Ovary (tissue), 7 donors: ENCODE measurements at regions not wholly inside any gene's neighbourhood (a gene's known extent, or its start where the extent isn't known, plus 50 kb on each side); places are given as distances from the start of the nearest gene placed in this dataset.
"Not testable (repeated sequence)": the region's sequence is repeated elsewhere in the genome, so short reads cannot be mapped to it uniquely, and the experiment has no call there.

Experiments used
- DNase-seq, 5 donors: peaks; one replicate each; pipeline ENCODE4 v3.0.0-alpha.2; 2019 to 2020
- H3K27ac ChIP-seq, 2 donors: fragments of 200-600 bp; one replicate each; pipeline versions ENCODE4 v1.5.1 to v1.8.0; 2019 to 2022
- H3K27me3 ChIP-seq: fragments of 200-600 bp; one replicate; pipeline ENCODE4 v1.8.0; 2022
- H3K36me3 ChIP-seq: fragments of 200-600 bp; sonication (generic); one replicate; pipeline ENCODE4 v1.5.1; 2019
- H3K4me1 ChIP-seq: one replicate; pipeline ENCODE4 v1.8.1; 2013; ENCODE audit warnings: mild to moderate bottlenecking, moderate library complexity; ENCODE audit not compliant: insufficient read depth
- H3K4me3 ChIP-seq: fragments of 200-600 bp; sonication (generic); one replicate; pipeline ENCODE4 v1.5.1; 2017
- H3K9me3 ChIP-seq, 2 donors: fragments of 200-600 bp in 1 of 2; sonication (generic) in 1 of 2; one replicate each; pipeline versions ENCODE4 v1.5.1 to v1.8.1; 2013 to 2019; ENCODE audit warnings: mild to moderate bottlenecking in 1 of 2, moderate library complexity in 1 of 2
- EP300 ChIP-seq: sonication (generic); formaldehyde crosslinking; IDR thresholded peaks from one replicate; pipeline ENCODE4 v1.6.1; 2017; ENCODE audit warnings: antibody characterized with exemption
- POLR2A ChIP-seq: fragments of 450-650 bp; IDR thresholded peaks from one replicate; pipeline ENCODE4 v1.6.1; 2017; ENCODE audit warnings: antibody characterized with exemption, mild to moderate bottlenecking, moderate library complexity
- WGBS, 3 donors: extraction: QIAGEN DNeasy Blood & Tissue Kit in 1 of 3; methylation state at CpG; one replicate each; pipeline versions ENCODE4 v1.1.5 to v1.1.7; 2013 to 2017; 5-methylcytosine and 5-hydroxymethylcytosine counted together
- intact Hi-C, 4 donors: fragments of 100-400 bp; cut with DNase I; formaldehyde crosslinking; loops; one replicate each; pipeline versions ENCODE4 v1.11.0 to v1.15.1; 2022 to 2023
- TF ChIP-seq, protein P1 (sequence below), 3 donors: fragments of 450-650 bp in 2 of 3; fragments of 200-600 bp in 1 of 3; IDR thresholded peaks; one replicate each; pipeline versions ENCODE4 v1.5.1 to v1.8.0; 2016 to 2022; ENCODE audit warnings: antibody characterized with exemption in 3 of 3, mild to moderate bottlenecking in 1 of 3
- donor health status: DM: no; HTN: no; CAD: no; lungs with moderate emphysema.
- donor health status: DM: no; HTN: no; CAD: no.
- donor health status: Bipolar disorder and iron deficiency.
- donor health status: DM: no; HTN: no; CAD: no.
- donor health status: DM: yes; HTN: yes; CAD: no.

DNA sequence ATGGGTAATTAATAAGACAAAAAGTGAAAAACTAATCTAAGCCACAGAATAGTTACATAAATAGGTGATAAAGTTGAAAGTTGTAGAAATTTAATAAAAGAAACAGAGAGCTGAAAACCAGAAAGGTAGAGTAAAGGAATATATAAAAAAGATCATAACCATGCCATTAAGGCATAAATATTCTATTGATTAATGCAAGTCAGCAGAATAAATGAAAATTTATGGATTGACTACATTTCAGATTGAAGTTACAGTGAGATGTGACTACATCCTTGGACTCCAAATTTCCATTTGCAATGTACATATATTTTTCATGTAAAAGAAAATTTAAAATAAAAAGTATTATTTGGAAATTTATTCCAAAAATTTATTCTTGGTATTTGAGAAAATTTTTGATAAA is 1225.7 kb downstream of the OTOL1 start:
- intact Hi-C loops, result no loop called here
- Histone ChIP-seq H3K9me3 (no peaks in the 10 kb centered on the region), H3K27me3 (no peaks in the 10 kb centered on the region), H3K36me3 (no peaks in the 10 kb centered on the region), H3K4me1 (no peaks in the 10 kb centered on the region), H3K27ac (no peak overlapping the region), H3K4me3 (no peak overlapping the region)
- TF ChIP-seq POLR2A (no peak), EP300 (no peak)
- TF ChIP-seq, protein P1, sequence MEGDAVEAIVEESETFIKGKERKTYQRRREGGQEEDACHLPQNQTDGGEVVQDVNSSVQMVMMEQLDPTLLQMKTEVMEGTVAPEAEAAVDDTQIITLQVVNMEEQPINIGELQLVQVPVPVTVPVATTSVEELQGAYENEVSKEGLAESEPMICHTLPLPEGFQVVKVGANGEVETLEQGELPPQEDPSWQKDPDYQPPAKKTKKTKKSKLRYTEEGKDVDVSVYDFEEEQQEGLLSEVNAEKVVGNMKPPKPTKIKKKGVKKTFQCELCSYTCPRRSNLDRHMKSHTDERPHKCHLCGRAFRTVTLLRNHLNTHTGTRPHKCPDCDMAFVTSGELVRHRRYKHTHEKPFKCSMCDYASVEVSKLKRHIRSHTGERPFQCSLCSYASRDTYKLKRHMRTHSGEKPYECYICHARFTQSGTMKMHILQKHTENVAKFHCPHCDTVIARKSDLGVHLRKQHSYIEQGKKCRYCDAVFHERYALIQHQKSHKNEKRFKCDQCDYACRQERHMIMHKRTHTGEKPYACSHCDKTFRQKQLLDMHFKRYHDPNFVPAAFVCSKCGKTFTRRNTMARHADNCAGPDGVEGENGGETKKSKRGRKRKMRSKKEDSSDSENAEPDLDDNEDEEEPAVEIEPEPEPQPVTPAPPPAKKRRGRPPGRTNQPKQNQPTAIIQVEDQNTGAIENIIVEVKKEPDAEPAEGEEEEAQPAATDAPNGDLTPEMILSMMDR (IDR thresholded peaks at IDR 0.05), result no peak
- no peak for DNase-seq

DNA sequence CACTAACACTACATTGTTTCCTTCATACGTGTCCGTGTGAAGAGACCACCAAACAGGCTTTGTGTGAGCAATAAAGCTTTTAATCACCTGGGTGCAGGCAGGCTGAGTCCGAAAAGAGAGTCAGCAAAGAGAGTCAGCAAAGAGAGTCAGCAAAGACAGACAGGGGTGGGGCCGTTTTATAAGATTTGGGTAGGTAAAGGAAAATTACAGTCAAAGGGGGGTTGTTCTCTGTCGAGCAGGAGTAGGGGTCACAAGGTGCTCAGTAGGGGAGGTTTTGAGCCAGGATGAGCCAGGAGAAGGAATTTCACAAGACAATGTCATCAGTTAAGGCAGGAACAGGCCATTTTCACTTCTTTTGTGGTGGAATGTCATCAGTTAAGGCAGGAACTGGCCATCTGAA is 1226.2 kb downstream of the OTOL1 start:
- intact Hi-C loops, H3K27ac ChIP-seq: not testable (repeated sequence)

DNA sequence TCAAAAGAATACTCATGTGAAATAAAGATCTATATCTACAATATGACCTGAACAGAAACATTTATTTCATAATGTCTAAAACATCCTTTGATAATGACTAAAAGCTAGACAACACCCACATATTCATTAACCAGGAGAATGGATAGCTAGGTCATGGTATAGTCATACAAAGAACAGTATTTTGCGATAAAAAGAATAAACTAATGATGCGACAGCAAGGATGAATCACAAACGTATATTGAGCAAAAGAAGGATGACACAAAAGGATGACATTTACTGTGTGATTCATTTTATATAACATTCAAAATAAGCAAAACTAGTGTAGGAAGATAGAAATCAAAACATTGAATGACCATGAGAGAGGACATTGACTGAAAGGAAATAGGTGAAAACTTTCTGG is 1233.1 kb downstream of the OTOL1 start:
- Histone ChIP-seq H3K27ac (no peak overlapping the region), H3K4me3 (no peak overlapping the region), H3K36me3 (no peaks in the 10 kb centered on the region), H3K27me3 (no peaks in the 10 kb centered on the region), H3K9me3 (no peaks in the 10 kb centered on the region), H3K4me1 (no peaks in the 10 kb centered on the region)
- TF ChIP-seq EP300, result no peak
- TF ChIP-seq POLR2A, result no peak
- TF ChIP-seq, protein P1 (IDR thresholded peaks at IDR 0.05), result no peak
- no peak for DNase-seq
- intact Hi-C loops, result no loop called here
- WGBS, 3 donors, result 91 to 94% (median 94%) methylated on average over 3 of the region's 3 CpGs

More for the DNA sequence above, 1226.2 kb downstream of the OTOL1 start:
- not testable (repeated sequence) for H3K27me3 ChIP-seq, H3K4me1 ChIP-seq, H3K9me3 ChIP-seq, H3K36me3 ChIP-seq, H3K4me3 ChIP-seq, DNase-seq
- 77 to 85% (median 84%) methylated on average over 5 of the region's 5 CpGs for WGBS, 3 donors

DNA sequence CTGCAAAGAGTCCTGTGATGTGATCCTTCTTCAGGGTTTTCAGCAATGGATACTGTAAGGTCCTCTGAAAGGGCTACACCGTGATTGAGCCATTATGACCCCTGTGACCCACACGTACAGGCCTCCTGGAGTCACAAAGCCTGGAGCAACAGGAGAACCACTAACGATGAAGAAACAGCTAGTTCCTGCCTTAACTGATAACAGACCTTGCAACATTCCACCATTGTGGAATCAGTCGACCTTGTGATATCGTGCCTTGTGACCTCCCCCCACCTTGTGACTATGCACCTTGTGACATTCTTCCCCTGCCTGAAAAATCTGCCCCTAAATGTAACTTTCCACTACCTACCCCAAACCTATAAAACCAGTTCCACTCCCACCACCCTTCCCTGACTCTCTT is 1235.4 kb downstream of the OTOL1 start:
- intact Hi-C loops, H3K4me1 ChIP-seq, H3K27ac ChIP-seq, H3K4me3 ChIP-seq, DNase-seq, H3K9me3 ChIP-seq, H3K27me3 ChIP-seq, H3K36me3 ChIP-seq: not testable (repeated sequence)
- WGBS, 3 donors, result 78 to 88% (median 81%) methylated on average over 5 of the region's 5 CpGs

DNA sequence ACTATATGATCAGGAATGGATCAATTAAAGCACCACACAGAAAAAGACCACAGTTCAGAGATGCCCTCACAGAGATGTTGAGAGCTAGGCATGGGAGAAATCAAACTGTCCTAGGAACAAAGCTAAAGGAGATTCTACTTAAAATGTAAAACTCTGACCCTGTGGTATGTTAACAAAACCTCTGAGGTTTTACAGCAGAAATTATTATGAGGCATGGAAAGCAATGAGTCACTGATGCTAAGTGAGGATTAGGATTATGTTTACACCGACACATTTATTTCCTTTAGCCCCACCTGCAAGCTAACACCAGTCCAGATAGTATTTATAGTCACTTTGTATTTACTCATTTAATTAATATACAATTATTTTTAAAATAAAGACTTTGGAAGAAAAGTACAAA is 1242.2 kb downstream of the OTOL1 start:
- Histone ChIP-seq H3K27ac (no peak overlapping the region), H3K36me3 (no peaks in the 10 kb centered on the region), H3K27me3 (no peaks in the 10 kb centered on the region), H3K4me1 (no peaks in the 10 kb centered on the region), H3K4me3 (no peak overlapping the region), H3K9me3 (no peaks in the 10 kb centered on the region)
- intact Hi-C loops, result no loop called here
- TF ChIP-seq POLR2A (no peak), EP300 (no peak)
- TF ChIP-seq, protein P1 (IDR thresholded peaks at IDR 0.05), result no peak
- 61 to 72% (median 71%) methylated on average over 1 of the region's 1 CpG for WGBS, 3 donors
- DNase-seq, result no peak
